GM21447 (cell line): ENCODE measurements at regions not wholly inside any gene's neighbourhood (a gene's known extent, or its start where the extent isn't known, plus 50 kb on each side); places are given as distances from the start of the nearest gene placed in this dataset.

Experiments used
- ATAC-seq: cut with Tn5 transposase; IDR thresholded peaks from one replicate; pipeline ENCODE4 v1.9.1; 2021; ENCODE audit not compliant: unreplicated experiment

- ATAC-seq: no peak
Measured at GRCh38 chr3:64289622-64290021, 64.4 kb upstream of the PRICKLE2 start.

- ATAC-seq: no peak
Measured at GRCh38 chr3:64278625-64279024, 53.4 kb upstream of the PRICKLE2 start.

GRCh38 chr3:64276131-64276530, 50.9 kb upstream of the PRICKLE2 start:
- no peak for ATAC-seq
